ENCODE measurements at regions not wholly inside any gene's neighbourhood (a gene's known extent, or its start where the extent isn't known, plus 50 kb on each side); places are given as distances from the start of the nearest gene placed in this dataset.

GRCh38 chr1:31523769-31524168, 52.5 kb upstream of the TINAGL1 start:
- intact Hi-C loops (cut with DNase I), result no loop called here
- no peaks in the 10 kb centered on the region for H3K4me1 ChIP-seq
- ATAC-seq (peak in 2 of 4 donors; percentile 32 to 40), DNase-seq (peak; percentile 42 to 54)
- no peak overlapping the region for H3K4me3 ChIP-seq
- TF ChIP-seq CTCF (IDR thresholded peaks at IDR 0.05), result no peak
- H3K36me3 ChIP-seq (ENCODE audit: insufficient read depth in 1 of 2, low read depth in 1 of 2), result no peaks in the 10 kb centered on the region
- no peak overlapping the region for H3K27ac ChIP-seq
- 69 to 78% (median 74%) methylated on average over 5 of the region's 5 CpGs for WGBS, 3 donors
- H3K27me3 ChIP-seq (ENCODE audit: insufficient read depth in 3 of 3, low read length in 2 of 3), result no peaks in the 10 kb centered on the region
- H3K9me3 ChIP-seq, result no peaks in the 10 kb centered on the region

- H3K4me1 ChIP-seq, result no peaks in the 10 kb centered on the region
- H3K27ac ChIP-seq, result no peak overlapping the region
- TF ChIP-seq CTCF (IDR thresholded peaks at IDR 0.05), result no peak
- no peak for DNase-seq
- WGBS, 3 donors, result 83 to 88% (median 88%) methylated on average over 15 of the region's 15 CpGs
- H3K36me3 ChIP-seq (ENCODE audit: insufficient read depth in 1 of 2, low read depth in 1 of 2), result no peaks in the 10 kb centered on the region
- intact Hi-C loops (cut with DNase I), result no loop called here
- H3K9me3 ChIP-seq, result no peaks in the 10 kb centered on the region
- no peak overlapping the region for H3K4me3 ChIP-seq
- H3K27me3 ChIP-seq (ENCODE audit: insufficient read depth in 3 of 3, low read length in 2 of 3), result no peaks in the 10 kb centered on the region
- ATAC-seq, result no peak
These were observed 52.0 kb upstream of the TINAGL1 start for GRCh38 chr1:31524186-31524901.
